HL-60 (cell line): ENCODE measurements at regions not wholly inside any gene's neighbourhood (a gene's known extent, or its start where the extent isn't known, plus 50 kb on each side); places are given as distances from the start of the nearest gene placed in this dataset.

Experiments used
- DNase-seq, 2 experiments: peaks; one replicate each; pipeline ENCODE4 v3.0.0-alpha.2; 2010 to 2020; ENCODE audit warnings: low read depth in 1 of 2, low spot score in 1 of 2
- H3K27ac ChIP-seq: fragments of 250-450 bp; sonication (Bioruptor Pico); replicated peaks from 2 replicates; pipeline ENCODE4 v1.5.1; 2020; ENCODE audit warnings: mild to moderate bottlenecking, moderate library complexity
- H3K27me3 ChIP-seq: fragments of 250-450 bp; sonication (Bioruptor Pico); 2 replicates; pipeline ENCODE4 v1.5.1; 2021; ENCODE audit warnings: mild to moderate bottlenecking, moderate library complexity; ENCODE audit not compliant: insufficient read depth, poor library complexity, severe bottlenecking
- H3K4me3 ChIP-seq: replicated peaks from 2 replicates; pipeline ENCODE4 v1.5.1; 2011; ENCODE audit warnings: mild to moderate bottlenecking, control low read depth, low read length; ENCODE audit not compliant: insufficient read depth
- CTCF ChIP-seq: IDR thresholded peaks from one replicate; pipeline ENCODE4 v1.5.1; 2011; ENCODE audit warnings: low read length, control low read depth, inconsistent platforms; ENCODE audit not compliant: insufficient read depth
- GABPA ChIP-seq: IDR thresholded peaks from 2 replicates; pipeline ENCODE4 v1.6.1; 2012; ENCODE audit warnings: low read depth
- POLR2AphosphoS5 ChIP-seq: IDR thresholded peaks from 2 replicates; pipeline ENCODE4 v1.6.1; 2012; ENCODE audit warnings: low read depth
- REST ChIP-seq: IDR thresholded peaks from 2 replicates; pipeline ENCODE4 v1.6.1; 2012; ENCODE audit warnings: low read depth; ENCODE audit not compliant: insufficient replicate concordance
- SPI1 ChIP-seq: IDR thresholded peaks from 2 replicates; pipeline ENCODE4 v1.6.1; 2012; ENCODE audit warnings: low read depth, mild to moderate bottlenecking, borderline replicate concordance

GRCh38 chr2:217068677-217069250 is 208.9 kb upstream of the TNP1 start:
- TF ChIP-seq REST (no peak), CTCF (no peak), SPI1 (no peak), GABPA (no peak), POLR2AphosphoS5 (no peak)
- no peak for DNase-seq
- no peaks in the 10 kb centered on the region for H3K27me3 ChIP-seq
- H3K27ac ChIP-seq, result no peak overlapping the region
- H3K4me3 ChIP-seq, result no peak overlapping the region

- H3K4me3 ChIP-seq, result no peak overlapping the region
- DNase-seq, result no peak
- H3K27me3 ChIP-seq, result no peaks in the 10 kb centered on the region
- TF ChIP-seq REST (no peak), GABPA (no peak), POLR2AphosphoS5 (no peak), CTCF (no peak), SPI1 (no peak)
- no peak overlapping the region for H3K27ac ChIP-seq
Measured at GRCh38 chr2:217067787-217068186, 207.9 kb upstream of the TNP1 start.

GRCh38 chr2:217066510-217067270 is 206.8 kb upstream of the TNP1 start:
- TF ChIP-seq CTCF, result no peak
- no peak for TF ChIP-seq REST
- TF ChIP-seq SPI1, result no peak
- no peak for TF ChIP-seq GABPA
- TF ChIP-seq POLR2AphosphoS5, result no peak
- Histone ChIP-seq H3K27me3 (no peaks in the 10 kb centered on the region), H3K27ac (no peak overlapping the region), H3K4me3 (no peak overlapping the region)
- no peak for DNase-seq
